ENCODE measurements at regions not wholly inside any gene's neighbourhood (a gene's known extent, or its start where the extent isn't known, plus 50 kb on each side); places are given as distances from the start of the nearest gene placed in this dataset.

DNA sequence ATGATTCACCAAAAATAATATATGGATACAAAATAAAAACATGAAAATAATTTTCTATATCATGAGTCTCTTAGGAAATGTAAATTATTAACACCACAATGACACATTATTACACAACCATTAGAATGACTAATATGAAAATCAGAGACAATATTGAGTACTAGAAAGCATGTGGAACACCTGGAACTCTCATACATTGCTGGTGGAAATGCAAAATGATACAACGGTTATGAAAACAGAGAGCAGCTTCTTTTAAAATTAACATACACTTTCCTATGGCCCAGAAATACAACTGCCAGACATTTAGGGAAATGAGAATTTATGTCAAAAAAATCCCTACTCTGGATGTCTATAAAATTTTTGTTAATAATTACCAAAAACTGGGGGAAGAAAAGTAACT, 853.3 kb upstream of the MAN1A1 start:
- Histone ChIP-seq H2AFZ (ENCODE audit: low read length) (no peak overlapping the region), H3K4me2 (ENCODE audit: insufficient read depth, insufficient read length, low read length) (no peak overlapping the region), H3K4ac (ENCODE audit: low read depth, low read length) (no peak overlapping the region), H2AK5ac (ENCODE audit: insufficient read length, low read length) (no peak overlapping the region), H3K9ac (ENCODE audit: extremely low read depth, insufficient read length, low read length) (no peak overlapping the region), H4K8ac (replicated peaks; ENCODE audit: insufficient read length, low read depth, low read length) (no peak overlapping the region), H4K91ac (ENCODE audit: insufficient read length, low read depth, low read length) (no peak overlapping the region), H2BK20ac (ENCODE audit: low read depth, low read length, poor library complexity, severe bottlenecking) (no peak overlapping the region), H3K23me2 (ENCODE audit: insufficient read length, low read depth, low read length, poor library complexity, severe bottlenecking) (no peaks in the 10 kb centered on the region), H2BK12ac (ENCODE audit: insufficient read length, low read depth, low read length) (no peak overlapping the region), H2BK15ac (ENCODE audit: low read depth, low read length) (no peak overlapping the region), H3K27me3 (ENCODE audit: insufficient read depth, low read length) (no peaks in the 10 kb centered on the region), H3K14ac (ENCODE audit: insufficient read depth, low read length) (no peak overlapping the region), H3K18ac (ENCODE audit: insufficient read length, low read depth, low read length) (no peak overlapping the region), H3K9me3 (ENCODE audit: control insufficient read depth, low read depth, low read length) (no peaks in the 10 kb centered on the region), H3T11ph (ENCODE audit: low read length) (no peak overlapping the region), H4K5ac (ENCODE audit: insufficient read length, low read depth, low read length) (no peak overlapping the region), H4K20me1 (ENCODE audit: control insufficient read depth, insufficient read depth, insufficient read length) (no peaks in the 10 kb centered on the region), H2BK5ac (ENCODE audit: insufficient read length, low read length) (no peak overlapping the region), H3K27ac (ENCODE audit: insufficient read length, low read depth, low read length) (no peak overlapping the region), H3K79me1 (ENCODE audit: insufficient read depth, low read depth, low read length, poor library complexity, severe bottlenecking) (no peaks in the 10 kb centered on the region), H3K56ac (ENCODE audit: insufficient read length, low read depth, low read length) (no peak overlapping the region), H3K79me2 (ENCODE audit: insufficient read depth, low read length) (no peaks in the 10 kb centered on the region), H3K4me1 (ENCODE audit: insufficient read depth, low read length) (no peaks in the 10 kb centered on the region), H3K23ac (ENCODE audit: insufficient read length, low read depth, low read length) (no peak overlapping the region), H2BK120ac (ENCODE audit: low read depth, low read length, poor library complexity, severe bottlenecking) (no peak overlapping the region)
- no peak overlapping the region for H3K27ac Mint-ChIP-seq
- H3K4me1 Mint-ChIP-seq: 0 out of 4 replicates have a peak, but pooled peaks cover 0 to 3% of the 10 kb centered on the region in 2 experiments
- no peak for DNase-seq
- H3K9me3 Mint-ChIP-seq: no peaks in the 10 kb centered on the region
- H3K4me3 Mint-ChIP-seq: no peak overlapping the region
- no CpG with 5 or more reads among the region's 1 CpG for WGBS (ENCODE audit: extremely low coverage, insufficient read length, low lambda C conversion rate)
- no peak for TF ChIP-seq CTCF (conservative IDR thresholded peaks at IDR 0.05)
- no peaks in the 10 kb centered on the region for H3K36me3 Mint-ChIP-seq (ENCODE audit: insufficient read depth in 1 of 3, low read depth in 3 of 3)
- H3K27me3 Mint-ChIP-seq (ENCODE audit: low read depth): no peaks in the 10 kb centered on the region

Data from H9 (cell line).